ENCODE measurements at regions not wholly inside any gene's neighbourhood (a gene's known extent, or its start where the extent isn't known, plus 50 kb on each side); places are given as distances from the start of the nearest gene placed in this dataset.

DNA sequence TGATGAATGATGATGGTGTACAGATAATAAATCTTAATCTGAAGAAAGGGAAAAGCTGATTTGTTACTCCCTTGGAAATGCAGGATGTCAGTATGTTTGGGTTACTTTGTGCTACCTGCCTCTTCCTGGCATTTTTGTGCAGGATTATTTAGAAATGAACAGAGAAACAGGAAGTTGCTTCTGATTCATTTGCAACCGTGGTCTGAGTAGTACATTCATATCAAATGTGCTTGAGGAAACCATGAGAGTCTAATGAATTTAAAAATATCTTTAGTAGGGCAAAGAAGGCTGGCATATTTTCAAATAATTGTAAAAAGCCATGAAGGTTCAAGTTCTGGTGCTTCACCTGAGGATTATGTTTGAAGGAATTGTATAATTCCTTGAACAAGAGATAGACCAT lies 391.6 kb downstream of the TMEM161B start:
- no peak overlapping the region for H3K4me3 ChIP-seq
- H3K36me3 ChIP-seq: no peaks in the 10 kb centered on the region
- H3K27ac ChIP-seq: no peak overlapping the region
- H3K9me3 ChIP-seq: no peaks in the 10 kb centered on the region
- no peaks in the 10 kb centered on the region for H3K4me1 ChIP-seq (ENCODE audit: control insufficient read depth in 1 of 2, low read depth in 2 of 2)
- ATAC-seq (ENCODE audit: insufficient number of reproducible peaks, low FRiP score, low read depth): no peak
- no peak for DNase-seq (ENCODE audit: low spot score)
- TF ChIP-seq, protein P1, sequence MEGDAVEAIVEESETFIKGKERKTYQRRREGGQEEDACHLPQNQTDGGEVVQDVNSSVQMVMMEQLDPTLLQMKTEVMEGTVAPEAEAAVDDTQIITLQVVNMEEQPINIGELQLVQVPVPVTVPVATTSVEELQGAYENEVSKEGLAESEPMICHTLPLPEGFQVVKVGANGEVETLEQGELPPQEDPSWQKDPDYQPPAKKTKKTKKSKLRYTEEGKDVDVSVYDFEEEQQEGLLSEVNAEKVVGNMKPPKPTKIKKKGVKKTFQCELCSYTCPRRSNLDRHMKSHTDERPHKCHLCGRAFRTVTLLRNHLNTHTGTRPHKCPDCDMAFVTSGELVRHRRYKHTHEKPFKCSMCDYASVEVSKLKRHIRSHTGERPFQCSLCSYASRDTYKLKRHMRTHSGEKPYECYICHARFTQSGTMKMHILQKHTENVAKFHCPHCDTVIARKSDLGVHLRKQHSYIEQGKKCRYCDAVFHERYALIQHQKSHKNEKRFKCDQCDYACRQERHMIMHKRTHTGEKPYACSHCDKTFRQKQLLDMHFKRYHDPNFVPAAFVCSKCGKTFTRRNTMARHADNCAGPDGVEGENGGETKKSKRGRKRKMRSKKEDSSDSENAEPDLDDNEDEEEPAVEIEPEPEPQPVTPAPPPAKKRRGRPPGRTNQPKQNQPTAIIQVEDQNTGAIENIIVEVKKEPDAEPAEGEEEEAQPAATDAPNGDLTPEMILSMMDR (IDR thresholded peaks at IDR 0.05): no peak
- no peaks in the 10 kb centered on the region for H3K27me3 ChIP-seq (replicated peaks; ENCODE audit: insufficient read depth)

DNA sequence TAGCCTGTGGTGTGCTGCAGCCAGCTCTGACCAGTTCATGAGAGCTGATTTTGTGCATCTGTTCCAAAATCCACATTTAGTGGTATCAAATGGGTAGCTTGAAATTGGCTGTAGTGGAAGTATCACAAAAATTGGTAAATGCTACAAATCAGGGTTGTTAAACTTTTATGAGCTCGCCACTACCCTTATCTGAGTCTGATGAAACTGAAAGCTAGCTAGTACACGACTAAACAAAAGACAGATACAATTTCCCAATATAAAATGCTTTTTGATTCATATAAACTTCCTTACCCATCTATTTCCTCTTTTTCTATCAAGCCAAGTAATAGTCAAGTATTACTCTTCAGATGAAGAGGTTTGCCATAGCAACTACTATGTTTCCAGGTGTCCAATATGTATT lies 392.0 kb downstream of the TMEM161B start:
- H3K27me3 ChIP-seq (replicated peaks; ENCODE audit: insufficient read depth): no peaks in the 10 kb centered on the region
- no peak overlapping the region for H3K27ac ChIP-seq
- H3K4me1 ChIP-seq (ENCODE audit: control insufficient read depth in 1 of 2, low read depth in 2 of 2): no peaks in the 10 kb centered on the region
- no peaks in the 10 kb centered on the region for H3K9me3 ChIP-seq
- no peak overlapping the region for H3K4me3 ChIP-seq
- no peaks in the 10 kb centered on the region for H3K36me3 ChIP-seq
- ATAC-seq (ENCODE audit: insufficient number of reproducible peaks, low FRiP score, low read depth): no peak
- DNase-seq (ENCODE audit: low spot score): no peak
- TF ChIP-seq, protein P1 (IDR thresholded peaks at IDR 0.05): no peak

DNA sequence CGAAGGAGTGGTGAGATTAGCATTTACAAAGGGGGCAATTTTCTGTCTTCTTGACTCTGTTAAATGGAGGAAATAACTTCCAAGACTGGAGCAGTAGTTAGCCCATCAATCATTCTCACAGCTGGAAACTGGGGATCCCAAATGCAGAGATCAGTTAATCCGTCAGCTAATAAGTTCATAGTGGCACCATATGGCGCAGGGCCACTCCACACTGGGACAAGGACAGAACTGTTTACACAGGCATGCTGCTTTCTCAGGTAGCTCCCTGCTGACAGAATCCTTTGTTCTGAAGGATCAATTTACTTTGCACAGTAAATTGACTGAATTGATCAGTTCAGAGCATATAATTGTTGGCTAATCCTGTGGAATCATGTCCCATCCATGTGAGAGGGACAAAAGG lies 395.7 kb downstream of the TMEM161B start:
- no peak for ATAC-seq (ENCODE audit: insufficient number of reproducible peaks, low FRiP score, low read depth)
- no peak overlapping the region for H3K4me3 ChIP-seq

DNA sequence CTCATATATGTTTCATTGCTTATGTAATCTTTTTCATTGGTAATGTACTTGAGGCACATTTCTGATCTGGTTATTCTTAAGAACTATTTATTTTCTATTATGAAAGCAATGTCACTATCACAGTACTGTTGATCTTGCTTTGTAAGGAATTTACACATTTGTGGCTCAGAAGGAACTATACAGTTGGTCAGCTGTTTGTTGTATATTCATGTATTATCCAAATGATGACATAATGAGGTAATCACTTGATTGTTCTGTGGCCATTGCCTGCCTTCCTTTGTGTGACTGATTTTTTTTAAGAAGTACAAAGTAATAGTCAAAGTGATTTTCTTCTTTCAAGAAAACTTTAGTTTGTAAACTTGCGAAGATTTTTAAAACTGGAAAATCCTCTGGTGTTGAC lies 399.9 kb downstream of the TMEM161B start:
- ATAC-seq (ENCODE audit: insufficient number of reproducible peaks, low FRiP score, low read depth) (no peak), DNase-seq (ENCODE audit: low spot score) (no peak)
- H3K27ac ChIP-seq: no peak overlapping the region
- H3K9me3 ChIP-seq: no peaks in the 10 kb centered on the region
- H3K4me1 ChIP-seq (ENCODE audit: control insufficient read depth in 1 of 2, low read depth in 2 of 2): no peaks in the 10 kb centered on the region
- H3K27me3 ChIP-seq (replicated peaks; ENCODE audit: insufficient read depth): no peaks in the 10 kb centered on the region
- no peak overlapping the region for H3K4me3 ChIP-seq
- TF ChIP-seq, protein P1 (IDR thresholded peaks at IDR 0.05): no peak
- H3K36me3 ChIP-seq: no peaks in the 10 kb centered on the region

More for the DNA sequence above, 395.7 kb downstream of the TMEM161B start:
- H3K9me3 ChIP-seq: no peaks in the 10 kb centered on the region
- no peaks in the 10 kb centered on the region for H3K36me3 ChIP-seq
- TF ChIP-seq, protein P1 (IDR thresholded peaks at IDR 0.05): no peak
- H3K27ac ChIP-seq: no peak overlapping the region
- H3K4me1 ChIP-seq (ENCODE audit: control insufficient read depth in 1 of 2, low read depth in 2 of 2): no peaks in the 10 kb centered on the region
- no peak for DNase-seq (ENCODE audit: low spot score)
- H3K27me3 ChIP-seq (replicated peaks; ENCODE audit: insufficient read depth): no peaks in the 10 kb centered on the region

DNA sequence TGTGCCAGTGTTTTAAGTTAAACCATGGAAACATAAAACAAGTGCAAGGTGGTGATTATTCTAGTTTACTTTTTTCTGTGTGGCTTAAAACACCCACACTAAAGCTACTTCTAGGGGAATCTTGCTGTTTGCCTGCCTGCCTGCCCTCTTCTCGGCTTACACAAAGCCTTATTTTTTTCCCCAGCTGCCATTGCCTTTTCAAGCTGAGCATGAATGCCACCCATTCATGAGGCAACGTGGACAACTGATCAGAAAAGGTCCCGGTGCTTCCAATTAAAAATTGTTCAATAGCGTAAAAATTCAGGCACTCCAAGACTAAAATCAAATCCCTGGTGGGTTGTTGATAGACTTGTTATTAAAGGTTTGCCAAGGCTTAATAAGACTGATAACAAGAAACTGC lies 401.4 kb downstream of the TMEM161B start:
- H3K36me3 ChIP-seq: no peaks in the 10 kb centered on the region
- TF ChIP-seq, protein P1 (IDR thresholded peaks at IDR 0.05): no peak
- DNase-seq (ENCODE audit: low spot score) (no peak), ATAC-seq (ENCODE audit: insufficient number of reproducible peaks, low FRiP score, low read depth) (no peak)
- H3K9me3 ChIP-seq: no peaks in the 10 kb centered on the region
- no peak overlapping the region for H3K4me3 ChIP-seq
- no peaks in the 10 kb centered on the region for H3K27me3 ChIP-seq (replicated peaks; ENCODE audit: insufficient read depth)
- no peaks in the 10 kb centered on the region for H3K4me1 ChIP-seq (ENCODE audit: control insufficient read depth in 1 of 2, low read depth in 2 of 2)
- no peak overlapping the region for H3K27ac ChIP-seq

Measured in thoracic aorta (tissue), 2 donors.